GM18517 (cell line): ENCODE measurements at regions not wholly inside any gene's neighbourhood (a gene's known extent, or its start where the extent isn't known, plus 50 kb on each side); places are given as distances from the start of the nearest gene placed in this dataset.

Experiments
- ATAC-seq: cut with Tn5 transposase; IDR thresholded peaks from one replicate; pipeline ENCODE4 v1.9.1; 2021; ENCODE audit warnings: mild to moderate bottlenecking, moderate library complexity; ENCODE audit not compliant: unreplicated experiment

DNA sequence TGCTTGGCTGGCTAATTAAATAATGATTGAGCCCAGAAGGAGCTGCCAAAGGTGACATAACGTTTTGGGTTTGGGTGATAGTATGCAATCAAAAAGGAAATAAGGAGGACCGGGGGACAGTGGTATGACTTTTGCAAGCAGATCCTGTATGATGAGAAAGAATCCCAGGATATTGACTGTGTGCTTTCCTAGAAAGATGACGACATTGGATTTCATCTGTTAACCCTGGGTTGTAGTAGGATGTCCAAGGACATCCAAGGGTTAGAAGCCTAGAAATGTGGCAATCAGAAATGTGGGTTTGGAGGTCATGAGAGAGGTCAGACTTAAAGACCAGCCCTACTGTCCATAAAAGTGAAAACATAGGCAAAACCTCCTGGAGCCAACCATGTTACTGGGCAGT is 50.3 kb upstream of the HMHB1 start:
- ATAC-seq = no peak

DNA sequence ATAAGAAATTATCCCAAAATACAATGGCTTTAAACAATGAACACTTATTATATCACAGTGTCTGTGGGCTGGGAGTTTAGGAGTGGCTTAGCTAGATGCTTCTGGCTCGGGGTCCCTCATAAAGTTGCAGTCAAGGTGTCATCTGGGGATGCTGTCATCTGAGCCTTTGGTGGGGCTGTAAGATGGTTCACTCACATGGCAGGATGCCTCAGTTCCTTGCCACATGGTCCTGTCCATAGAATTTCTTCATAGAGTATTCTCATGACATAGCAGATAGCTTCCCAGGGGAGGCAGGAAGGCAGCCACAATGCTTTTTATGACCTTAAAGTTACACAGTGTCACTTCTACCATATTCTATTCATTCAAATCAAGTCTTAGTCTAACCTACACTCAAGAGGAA is 51.2 kb upstream of the HMHB1 start:
- no peak for ATAC-seq

DNA sequence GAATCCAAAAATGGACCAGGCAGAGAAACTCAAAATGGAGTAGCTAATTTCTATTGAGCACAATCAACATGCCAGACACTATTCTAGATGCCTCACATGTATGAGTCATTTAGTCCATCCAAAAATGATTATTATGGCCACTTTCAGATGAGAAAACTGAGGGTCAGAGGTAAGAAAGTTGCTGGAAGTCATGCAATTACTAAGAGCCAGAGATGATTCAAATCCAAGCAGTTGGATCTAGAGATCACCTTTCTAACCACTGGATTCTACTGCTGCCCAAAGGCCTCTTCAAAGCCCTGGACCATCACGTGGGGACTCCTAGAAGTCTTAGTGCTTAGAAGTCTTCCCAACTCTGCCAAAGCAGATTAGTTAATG is 51.8 kb upstream of the HMHB1 start:
- ATAC-seq = no peak

- no peak for ATAC-seq
These were observed 52.4 kb upstream of the HMHB1 start for GRCh38 chr5:143759396-143760130.

DNA sequence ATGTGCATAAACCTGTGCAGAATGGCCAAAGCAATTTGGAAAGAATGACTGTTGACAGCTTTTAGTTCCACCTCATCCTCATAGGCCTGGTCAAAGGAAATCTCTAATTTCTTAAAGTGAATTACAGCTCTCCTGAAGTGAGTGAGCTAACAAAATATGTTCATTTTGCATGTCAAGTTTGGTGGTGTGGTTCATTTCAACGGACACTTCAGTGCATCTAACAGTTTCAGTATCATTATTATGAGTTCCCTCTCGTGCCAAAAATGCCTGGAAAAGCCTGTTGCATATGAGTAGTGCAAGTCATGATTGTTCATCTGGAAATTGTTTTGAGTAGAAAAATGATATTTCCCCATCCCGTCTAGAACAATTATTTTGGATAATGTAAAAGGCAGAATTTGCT is 53.2 kb upstream of the HMHB1 start:
- ATAC-seq = peak; percentile 71

- ATAC-seq = no peak
These were observed 53.9 kb upstream of the HMHB1 start for GRCh38 chr5:143758015-143758414.

GRCh38 chr5:143757116-143757515 is 54.8 kb upstream of the HMHB1 start:
- no peak for ATAC-seq

DNA sequence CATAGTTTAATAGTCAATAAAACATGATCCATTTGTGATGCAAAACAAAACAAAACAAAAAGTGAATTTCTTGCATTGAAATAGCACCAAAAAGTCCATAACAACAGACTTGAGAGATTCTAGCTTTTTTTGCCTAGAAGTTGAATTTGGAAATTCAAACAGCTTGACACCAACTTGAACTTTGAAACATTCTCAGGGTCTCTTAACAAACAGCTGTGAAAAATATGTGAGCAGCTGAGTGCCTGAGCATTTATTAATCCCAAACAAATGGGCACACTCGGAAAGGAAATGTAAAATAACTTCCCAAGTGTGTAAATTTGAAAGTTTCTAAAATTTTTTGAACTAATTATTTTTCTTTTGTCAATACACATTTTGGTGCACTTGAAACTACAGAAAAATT is 56.0 kb upstream of the HMHB1 start:
- no peak for ATAC-seq

DNA sequence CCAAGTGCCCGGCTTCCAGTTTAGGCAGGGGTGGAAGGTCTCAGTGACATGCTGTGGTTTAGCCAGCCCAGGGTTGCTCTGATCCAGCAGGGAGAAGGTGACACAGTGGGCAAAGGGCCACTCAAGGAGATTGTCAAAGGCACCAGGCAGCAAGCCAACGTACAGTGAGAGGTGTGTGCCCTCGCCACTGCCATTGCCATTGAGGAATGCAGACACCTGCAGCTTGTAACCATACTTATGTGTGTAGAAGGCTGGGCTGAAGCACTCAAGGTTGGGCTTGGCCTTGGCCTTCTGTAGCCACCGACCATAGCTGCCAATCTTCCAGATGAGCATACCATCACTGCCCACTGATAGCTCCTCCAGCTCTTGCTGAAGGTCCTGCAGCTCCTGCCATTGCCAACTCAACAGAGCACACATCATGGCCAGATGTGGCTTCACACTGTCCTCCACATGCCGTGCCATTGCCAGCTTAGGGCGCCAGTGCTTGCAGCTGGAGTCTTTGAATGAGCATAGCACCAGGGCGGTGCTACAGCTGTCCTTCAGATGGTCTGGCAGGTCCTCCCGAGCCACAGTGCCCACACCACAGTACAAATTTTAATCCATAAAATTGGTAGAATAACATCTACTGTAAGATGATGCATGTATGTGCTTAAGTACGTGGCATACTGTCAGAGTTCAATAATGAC is 59.7 kb upstream of the HMHB1 start:
- ATAC-seq = no peak

- no peak for ATAC-seq
These were observed 60.6 kb upstream of the HMHB1 start for GRCh38 chr5:143751342-143751741.

DNA sequence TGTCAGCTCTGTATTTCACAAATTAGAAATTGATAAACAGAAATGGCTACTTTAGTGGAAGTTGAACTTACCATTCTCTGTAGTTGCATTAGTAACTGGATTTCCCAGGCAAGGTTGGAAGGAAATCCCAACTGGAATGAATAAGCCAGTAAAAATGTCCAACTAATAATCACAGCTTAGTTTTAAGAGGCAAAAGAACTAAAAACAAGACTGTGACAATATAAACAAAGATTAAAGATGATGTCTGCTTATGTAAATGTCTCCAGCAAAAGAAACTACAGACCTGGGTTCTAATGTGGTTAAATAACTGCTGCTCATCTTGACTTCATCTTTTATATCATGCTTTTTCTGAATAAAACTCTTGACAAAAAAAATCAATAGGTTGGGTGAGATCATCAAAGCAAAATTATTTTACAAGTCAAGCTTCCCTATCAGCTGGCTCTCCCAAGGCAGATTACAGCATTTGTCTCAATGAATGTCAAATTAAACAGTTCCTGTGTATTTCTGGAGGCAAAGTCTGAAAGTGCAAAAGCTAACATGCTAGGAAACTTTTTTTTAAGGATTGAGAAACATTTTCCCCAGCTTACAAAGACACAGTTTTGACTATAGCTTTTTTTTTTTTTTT is 62.3 kb upstream of the HMHB1 start:
- no peak for ATAC-seq

GRCh38 chr5:143748516-143748915 is 63.4 kb upstream of the HMHB1 start:
- ATAC-seq = no peak

- no peak for ATAC-seq
These were observed 69.0 kb upstream of the HMHB1 start for GRCh38 chr5:143742951-143743350.

DNA sequence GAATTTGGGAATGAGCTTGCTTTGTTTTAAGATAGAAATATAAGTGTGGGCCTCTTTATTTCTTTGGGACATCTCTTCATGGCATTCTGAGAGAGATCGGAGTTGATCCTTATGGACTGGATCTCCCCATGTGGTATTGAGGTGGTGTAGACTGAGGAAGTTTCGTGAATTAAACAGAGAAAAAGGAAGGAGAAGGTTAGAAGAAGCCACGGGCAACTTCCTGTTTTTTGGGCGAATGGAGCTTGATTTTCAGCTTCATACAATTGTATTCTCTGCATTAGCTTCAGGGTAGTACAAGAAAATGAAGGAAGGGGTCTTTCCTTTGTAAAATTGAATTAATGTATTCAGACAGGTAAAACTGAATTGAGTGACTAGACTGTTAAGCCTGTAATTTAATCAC is 70.5 kb upstream of the HMHB1 start:
- ATAC-seq = no peak

- ATAC-seq = no peak
These were observed 71.0 kb upstream of the HMHB1 start for GRCh38 chr5:143740956-143741355.

- no peak for ATAC-seq
These were observed 72.2 kb upstream of the HMHB1 start for GRCh38 chr5:143739746-143740145.

GRCh38 chr5:143738417-143739401 is 73.3 kb upstream of the HMHB1 start:
- peak; percentile 56 for ATAC-seq

DNA sequence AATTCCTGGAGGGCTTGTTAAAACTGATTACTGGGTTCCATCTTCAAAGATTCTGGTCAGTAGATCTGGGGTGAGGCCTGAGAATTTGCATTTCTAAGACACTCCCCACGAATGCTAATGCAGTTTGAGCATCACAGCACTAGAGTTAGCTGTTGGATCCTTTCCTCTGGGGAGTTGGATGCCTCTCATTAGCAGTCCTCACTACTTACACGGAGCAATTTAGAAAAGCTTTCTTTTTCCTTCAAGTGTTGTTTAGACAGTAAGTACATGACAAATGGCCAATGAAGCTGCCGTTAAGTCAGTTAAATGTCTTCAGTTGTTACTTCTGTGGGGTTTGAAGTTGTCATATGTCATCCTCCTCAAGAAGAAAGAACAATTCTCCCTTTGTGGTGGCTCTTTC is 74.9 kb upstream of the HMHB1 start:
- ATAC-seq = no peak

DNA sequence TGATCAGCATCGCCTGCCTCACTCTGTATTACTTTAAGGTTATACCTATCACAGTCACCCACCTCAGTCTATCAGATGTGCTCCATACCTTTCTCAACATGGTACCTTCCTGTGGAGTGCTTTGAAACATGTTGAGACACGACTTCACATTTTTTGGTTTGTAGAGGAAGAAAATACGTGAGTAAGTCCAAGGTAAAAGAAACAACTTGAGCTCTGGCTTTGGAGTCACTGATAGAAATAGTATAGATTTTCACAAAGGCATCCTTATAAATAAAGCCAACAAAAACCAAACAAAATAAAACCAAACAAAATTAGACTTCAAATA is 77.5 kb upstream of the HMHB1 start:
- no peak for ATAC-seq

GRCh38 chr5:143733665-143734455 is 78.1 kb upstream of the HMHB1 start:
- no peak for ATAC-seq
